GM12892 (cell line): ENCODE measurements at regions not wholly inside any gene's neighbourhood (a gene's known extent, or its start where the extent isn't known, plus 50 kb on each side); places are given as distances from the start of the nearest gene placed in this dataset.

Source experiments
- POLR2A ChIP-seq: IDR thresholded peaks from 2 replicates; pipeline ENCODE4 v1.6.1; 2011; ENCODE audit warnings: low read depth, low read length, control low read depth
- POLR2AphosphoS5 ChIP-seq: IDR thresholded peaks from 2 replicates; pipeline ENCODE4 v1.6.1; 2011; ENCODE audit warnings: low read depth, low read length, control low read depth
- TAF1 ChIP-seq: IDR thresholded peaks from 2 replicates; pipeline ENCODE4 v1.6.1; 2011; ENCODE audit warnings: low read depth, mild to moderate bottlenecking, control low read depth, low read length, borderline replicate concordance

DNA sequence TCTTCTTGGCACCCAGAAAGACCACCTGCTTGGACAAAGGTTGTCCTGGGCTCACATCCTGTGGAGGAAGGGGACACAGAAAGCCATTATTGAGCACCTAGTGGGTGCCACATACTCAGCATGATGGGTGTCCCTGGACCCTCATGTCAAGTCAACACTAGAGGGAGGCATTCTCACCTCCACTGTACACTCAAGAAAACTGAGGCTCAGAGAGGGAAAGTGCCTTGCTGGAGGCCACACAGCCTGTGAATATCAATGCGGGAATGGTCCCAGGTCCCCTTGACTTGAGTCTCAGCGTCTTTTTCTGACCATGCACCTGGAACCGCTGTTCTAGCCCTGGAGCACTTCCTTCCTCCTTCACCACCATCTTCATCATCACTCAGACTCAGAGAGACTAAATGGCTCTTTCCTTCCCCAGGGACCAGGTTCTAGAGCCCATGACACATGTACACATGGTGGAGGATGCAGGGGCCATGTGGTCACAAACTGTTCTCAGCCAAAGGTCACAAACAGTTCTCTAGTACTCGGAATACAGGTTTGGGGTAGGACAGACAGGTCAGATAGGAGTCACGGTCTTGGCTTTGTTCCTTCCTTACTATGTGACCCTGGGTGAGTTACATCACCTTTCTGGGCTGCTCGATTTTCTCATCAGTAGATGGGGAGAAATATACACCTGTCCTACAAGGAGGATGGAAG is 89.2 kb upstream of the WNT4 start:
- TF ChIP-seq TAF1 (no peak), POLR2AphosphoS5 (no peak), POLR2A (no peak)
